ENCODE measurements at regions not wholly inside any gene's neighbourhood (a gene's known extent, or its start where the extent isn't known, plus 50 kb on each side); places are given as distances from the start of the nearest gene placed in this dataset.

- TF ChIP-seq CTCF (IDR thresholded peaks at IDR 0.05; ENCODE audit: low read length): no peak
- TF ChIP-seq EZH2 (IDR thresholded peaks at IDR 0.05; ENCODE audit: borderline replicate concordance, low read length): no peak
These were observed 833.5 kb upstream of the CADM2 start for GRCh38 chr3:84125201-84125721.

All from OCI-LY1 (cell line).